ENCODE measurements at regions not wholly inside any gene's neighbourhood (a gene's known extent, or its start where the extent isn't known, plus 50 kb on each side); places are given as distances from the start of the nearest gene placed in this dataset.

DNA sequence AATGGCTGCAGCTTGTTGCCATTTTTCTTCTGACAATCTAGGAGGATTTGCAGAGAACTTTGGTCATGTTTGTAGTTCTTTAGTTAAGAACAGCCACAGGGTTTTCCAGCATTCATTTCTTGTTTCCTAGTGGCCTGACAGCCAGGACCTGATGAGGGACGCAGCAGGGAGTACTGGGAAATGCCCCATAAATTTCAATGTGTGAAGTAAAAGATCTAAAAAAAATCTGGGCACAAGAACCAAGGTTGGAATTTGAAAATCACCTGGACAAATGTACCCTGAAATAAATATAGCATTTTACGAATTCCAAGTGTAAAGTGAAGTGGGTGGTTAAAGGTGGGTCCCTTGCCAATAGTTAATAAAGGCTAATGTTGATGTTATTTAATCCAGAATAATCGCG, 195.0 kb downstream of the ZIC1 start:
- Histone ChIP-seq H3K4me3 (no peak overlapping the region), H3K36me3 (no peaks in the 10 kb centered on the region), H3K27me3 (no peaks in the 10 kb centered on the region), H3K9me3 (no peaks in the 10 kb centered on the region), H3K27ac (no peak overlapping the region), H3K4me1 (no peaks in the 10 kb centered on the region)
- WGBS (ENCODE audit: insufficient coverage, low coverage, low lambda C conversion rate, missing lambda C conversion rate) = 59% methylated on average over 4 of the region's 4 CpGs
- TF ChIP-seq, protein P1, sequence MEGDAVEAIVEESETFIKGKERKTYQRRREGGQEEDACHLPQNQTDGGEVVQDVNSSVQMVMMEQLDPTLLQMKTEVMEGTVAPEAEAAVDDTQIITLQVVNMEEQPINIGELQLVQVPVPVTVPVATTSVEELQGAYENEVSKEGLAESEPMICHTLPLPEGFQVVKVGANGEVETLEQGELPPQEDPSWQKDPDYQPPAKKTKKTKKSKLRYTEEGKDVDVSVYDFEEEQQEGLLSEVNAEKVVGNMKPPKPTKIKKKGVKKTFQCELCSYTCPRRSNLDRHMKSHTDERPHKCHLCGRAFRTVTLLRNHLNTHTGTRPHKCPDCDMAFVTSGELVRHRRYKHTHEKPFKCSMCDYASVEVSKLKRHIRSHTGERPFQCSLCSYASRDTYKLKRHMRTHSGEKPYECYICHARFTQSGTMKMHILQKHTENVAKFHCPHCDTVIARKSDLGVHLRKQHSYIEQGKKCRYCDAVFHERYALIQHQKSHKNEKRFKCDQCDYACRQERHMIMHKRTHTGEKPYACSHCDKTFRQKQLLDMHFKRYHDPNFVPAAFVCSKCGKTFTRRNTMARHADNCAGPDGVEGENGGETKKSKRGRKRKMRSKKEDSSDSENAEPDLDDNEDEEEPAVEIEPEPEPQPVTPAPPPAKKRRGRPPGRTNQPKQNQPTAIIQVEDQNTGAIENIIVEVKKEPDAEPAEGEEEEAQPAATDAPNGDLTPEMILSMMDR (IDR thresholded peaks at IDR 0.05) = no peak
- no peak for TF ChIP-seq POLR2A (IDR thresholded peaks at IDR 0.05)
- intact Hi-C loops (cut with DNase I) = no loop called here
- ATAC-seq = no peak
- DNase-seq = no peak

DNA sequence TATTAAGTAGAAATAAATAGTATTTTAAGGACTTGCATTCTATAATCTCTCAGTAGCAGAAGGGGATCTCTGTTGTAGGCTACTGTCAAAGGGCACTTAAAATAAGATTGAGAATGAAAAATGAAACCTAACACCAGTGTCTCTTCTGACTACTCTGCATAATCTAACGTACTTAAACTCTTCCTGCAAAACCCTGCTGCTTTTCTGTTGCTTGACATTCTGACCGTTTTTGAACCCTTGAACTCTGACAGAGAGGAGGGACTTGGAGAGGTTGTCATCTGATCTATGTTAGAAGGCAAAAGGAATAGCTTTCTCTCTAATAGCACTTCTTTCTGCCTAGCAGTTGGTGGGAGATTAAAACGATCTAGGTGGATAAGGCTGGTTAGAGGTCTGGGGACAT, 204.6 kb downstream of the ZIC1 start:
- no peak for ATAC-seq
- 31% methylated on average over 3 of the region's 3 CpGs for WGBS (ENCODE audit: insufficient coverage, low coverage, low lambda C conversion rate, missing lambda C conversion rate)
- intact Hi-C loops (cut with DNase I) = no loop called here
- no peak for TF ChIP-seq POLR2A (IDR thresholded peaks at IDR 0.05)
- TF ChIP-seq, protein P1 (IDR thresholded peaks at IDR 0.05) = no peak
- Histone ChIP-seq H3K36me3 (no peaks in the 10 kb centered on the region), H3K27ac (no peak overlapping the region), H3K9me3 (no peaks in the 10 kb centered on the region), H3K27me3 (no peaks in the 10 kb centered on the region), H3K4me3 (no peak overlapping the region), H3K4me1 (no peaks in the 10 kb centered on the region)
- DNase-seq = no peak

DNA sequence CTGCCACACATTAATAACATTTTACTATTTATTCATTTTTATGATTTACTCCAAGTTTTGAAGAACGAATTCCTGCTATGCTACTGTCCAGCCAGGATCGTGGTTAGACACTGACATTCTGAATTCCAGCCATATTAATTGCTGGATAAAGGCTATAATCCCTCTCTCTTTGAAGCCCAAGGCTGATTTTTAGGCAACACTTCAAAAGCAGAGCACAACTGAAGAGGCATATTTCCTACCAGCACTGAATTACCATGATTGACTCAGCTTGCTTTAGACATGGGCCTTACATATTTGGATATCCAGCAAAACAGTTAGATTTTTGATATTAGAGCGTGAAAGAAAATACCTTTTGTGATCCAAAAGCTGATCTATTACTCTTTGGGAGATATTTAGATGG, 205.0 kb downstream of the ZIC1 start:
- H3K36me3 ChIP-seq = no peaks in the 10 kb centered on the region
- DNase-seq (no peak), ATAC-seq (no peak)
- no peaks in the 10 kb centered on the region for H3K4me1 ChIP-seq
- no peaks in the 10 kb centered on the region for H3K9me3 ChIP-seq
- H3K27ac ChIP-seq = no peak overlapping the region
- WGBS (ENCODE audit: insufficient coverage, low coverage, low lambda C conversion rate, missing lambda C conversion rate) = 47% methylated on average over 3 of the region's 3 CpGs
- TF ChIP-seq, protein P1 (IDR thresholded peaks at IDR 0.05) = no peak
- no peak for TF ChIP-seq POLR2A (IDR thresholded peaks at IDR 0.05)
- intact Hi-C loops (cut with DNase I) = no loop called here
- no peaks in the 10 kb centered on the region for H3K27me3 ChIP-seq
- no peak overlapping the region for H3K4me3 ChIP-seq

DNA sequence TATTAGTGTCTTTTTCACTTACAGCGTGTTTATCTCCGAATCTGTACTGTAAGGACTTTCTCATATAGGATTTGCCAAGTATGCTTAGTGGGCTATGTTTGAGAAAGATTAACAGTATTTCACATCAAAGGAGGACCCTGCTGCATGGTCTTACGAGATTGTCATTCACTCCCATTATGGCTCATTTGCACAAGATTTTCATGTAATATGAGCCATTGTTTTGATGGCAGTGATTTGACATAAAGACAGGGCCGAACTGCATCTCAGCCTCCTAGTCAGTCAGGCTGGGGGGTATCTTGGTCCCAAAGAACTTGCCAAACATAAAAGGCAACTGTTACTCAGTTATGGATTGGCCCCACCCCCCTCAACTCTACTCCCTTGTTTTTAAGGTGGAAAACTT, 205.9 kb downstream of the ZIC1 start:
- TF ChIP-seq, protein P1 (IDR thresholded peaks at IDR 0.05) = no peak
- TF ChIP-seq POLR2A (IDR thresholded peaks at IDR 0.05) = no peak
- Histone ChIP-seq H3K36me3 (no peaks in the 10 kb centered on the region), H3K9me3 (no peaks in the 10 kb centered on the region), H3K27me3 (no peaks in the 10 kb centered on the region), H3K4me1 (no peaks in the 10 kb centered on the region), H3K4me3 (no peak overlapping the region), H3K27ac (no peak overlapping the region)
- no peak for ATAC-seq
- DNase-seq = no peak
- intact Hi-C loops (cut with DNase I) = no loop called here
- WGBS (ENCODE audit: insufficient coverage, low coverage, low lambda C conversion rate, missing lambda C conversion rate) = 68% methylated on average over 4 of the region's 4 CpGs

DNA sequence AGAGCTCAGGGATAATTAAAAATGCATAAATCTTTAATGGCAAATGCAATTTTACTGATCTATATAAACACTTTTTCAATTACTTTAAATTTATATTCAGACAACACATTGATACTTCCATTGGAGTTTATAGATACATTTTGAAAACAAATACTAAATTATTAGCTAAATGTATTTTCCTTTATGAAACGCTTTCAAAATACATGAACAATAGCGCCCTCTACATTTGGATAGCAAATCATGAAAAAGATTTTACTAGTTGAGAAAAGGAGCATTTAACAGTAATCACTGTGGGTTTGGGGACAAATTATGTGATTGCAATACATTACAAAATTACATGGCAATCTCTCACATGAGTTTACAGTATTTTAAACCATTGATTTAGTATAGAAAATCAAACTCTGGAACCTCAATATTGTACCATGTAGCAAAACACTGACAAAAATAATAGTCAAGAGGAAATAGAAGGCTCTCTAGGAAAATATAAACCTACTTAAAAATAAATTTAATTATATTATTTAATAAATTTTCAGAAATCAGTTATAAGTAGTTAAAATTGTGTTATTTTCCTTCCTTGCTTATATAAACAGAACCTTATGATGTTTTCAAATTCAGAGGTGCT, 207.9 kb downstream of the ZIC1 start:
- DNase-seq (no peak), ATAC-seq (no peak)
- no peaks in the 10 kb centered on the region for H3K9me3 ChIP-seq
- 3% methylated on average over 2 of the region's 2 CpGs for WGBS (ENCODE audit: insufficient coverage, low coverage, low lambda C conversion rate, missing lambda C conversion rate)
- H3K27ac ChIP-seq = no peak overlapping the region
- no peaks in the 10 kb centered on the region for H3K4me1 ChIP-seq
- H3K36me3 ChIP-seq = no peaks in the 10 kb centered on the region
- TF ChIP-seq, protein P1 (IDR thresholded peaks at IDR 0.05) = peak; percentile 4 to 39 (median 24)
- no peak for TF ChIP-seq POLR2A (IDR thresholded peaks at IDR 0.05)
- H3K27me3 ChIP-seq = no peaks in the 10 kb centered on the region
- no peak overlapping the region for H3K4me3 ChIP-seq
- intact Hi-C loops (cut with DNase I) = no loop called here
